HG02943 (cell line): ENCODE measurements at regions not wholly inside any gene's neighbourhood (a gene's known extent, or its start where the extent isn't known, plus 50 kb on each side); places are given as distances from the start of the nearest gene placed in this dataset.

ENCODE experiments used
- ATAC-seq: cut with Tn5 transposase; IDR thresholded peaks from one replicate; pipeline ENCODE4 v1.9.1; 2021; ENCODE audit warnings: mild to moderate bottlenecking, low read depth, moderate library complexity; ENCODE audit not compliant: unreplicated experiment

DNA sequence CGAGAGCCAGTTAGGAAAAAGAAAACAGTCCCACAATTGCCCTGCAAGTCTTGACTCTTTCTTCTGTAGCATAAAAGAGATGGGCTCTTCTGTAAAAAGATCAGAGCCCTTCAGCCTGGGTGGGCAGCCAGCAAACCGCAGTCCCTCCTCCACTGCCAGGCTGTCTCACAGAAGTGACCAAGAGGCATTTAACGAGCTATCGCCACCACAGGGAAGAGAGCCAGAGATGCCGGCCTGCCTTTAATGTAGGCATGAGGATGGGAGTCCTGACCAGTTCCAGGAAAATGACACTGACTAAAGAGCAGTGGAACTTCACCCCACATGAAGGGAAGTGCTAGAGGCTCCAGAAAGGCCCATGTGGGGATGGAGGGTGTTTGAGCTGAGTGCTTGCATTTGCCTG is 264.6 kb downstream of the NDUFS4 start:
- ATAC-seq, result no peak

GRCh38 chr5:53825926-53826325 is 265.5 kb downstream of the NDUFS4 start:
- ATAC-seq, result no peak

DNA sequence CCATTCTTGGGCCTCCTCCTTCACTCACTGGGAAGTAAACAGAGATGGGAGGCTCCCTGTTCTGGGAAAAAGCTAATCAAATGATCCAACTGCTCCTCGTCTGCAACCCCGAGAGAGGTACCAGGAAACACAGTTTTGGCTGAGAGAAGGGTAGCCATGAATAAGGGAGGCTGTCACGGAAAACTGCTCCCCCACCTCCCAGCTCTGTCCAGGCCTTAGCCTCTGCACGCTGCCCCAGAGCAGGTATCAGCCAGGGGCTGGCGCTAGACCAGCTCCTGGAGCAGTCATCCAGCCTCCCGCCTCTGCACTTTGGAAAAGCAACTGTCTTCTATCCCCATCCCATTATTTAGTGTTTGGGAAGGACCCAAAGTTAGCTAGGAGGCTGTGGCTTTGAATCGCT is 266.1 kb downstream of the NDUFS4 start:
- no peak for ATAC-seq

DNA sequence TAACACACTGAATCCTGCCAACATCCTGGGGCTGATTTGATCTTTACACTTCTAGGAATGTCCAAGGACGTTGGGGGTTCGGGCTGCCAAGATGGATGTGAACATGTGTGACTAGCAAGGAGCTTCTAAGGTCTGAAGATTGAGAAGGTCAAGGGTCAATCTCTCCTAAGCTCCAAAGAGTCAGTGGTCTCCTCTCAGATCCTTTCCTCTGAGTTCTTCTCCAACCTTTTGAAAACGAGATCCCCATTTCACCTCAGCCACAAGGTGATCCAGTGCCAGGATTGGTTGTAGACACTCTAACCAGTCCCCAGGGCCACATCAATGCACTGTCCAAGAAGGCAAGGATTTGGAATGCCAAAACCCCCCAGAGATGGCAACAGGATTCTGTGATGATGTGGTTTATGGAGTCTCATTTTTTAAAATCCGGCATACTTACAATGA is 266.8 kb downstream of the NDUFS4 start:
- ATAC-seq, result no peak

DNA sequence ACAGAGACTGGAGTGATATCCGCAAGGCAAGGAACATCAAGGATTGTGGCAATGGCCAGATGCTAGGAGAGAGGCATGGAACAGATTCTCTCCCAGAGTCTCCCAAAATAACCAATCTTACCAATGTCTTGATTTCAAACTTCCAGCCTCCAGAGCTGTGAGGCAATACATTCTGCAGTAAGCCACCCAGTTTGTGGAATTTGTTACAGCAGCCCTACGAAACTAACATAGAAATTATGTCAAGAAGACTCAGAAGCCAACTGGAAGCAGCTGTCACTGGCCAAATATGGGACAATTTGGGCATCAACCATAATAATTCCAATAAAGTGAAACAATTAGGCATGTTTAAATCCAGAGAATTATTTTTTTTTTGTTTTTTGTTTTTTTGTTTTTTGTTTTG is 271.1 kb downstream of the NDUFS4 start:
- no peak for ATAC-seq
